ENCODE measurements at regions not wholly inside any gene's neighbourhood (a gene's known extent, or its start where the extent isn't known, plus 50 kb on each side); places are given as distances from the start of the nearest gene placed in this dataset.

GRCh38 chr3:36244728-36245127, 135.6 kb upstream of the STAC start:
- TF ChIP-seq, protein P1, sequence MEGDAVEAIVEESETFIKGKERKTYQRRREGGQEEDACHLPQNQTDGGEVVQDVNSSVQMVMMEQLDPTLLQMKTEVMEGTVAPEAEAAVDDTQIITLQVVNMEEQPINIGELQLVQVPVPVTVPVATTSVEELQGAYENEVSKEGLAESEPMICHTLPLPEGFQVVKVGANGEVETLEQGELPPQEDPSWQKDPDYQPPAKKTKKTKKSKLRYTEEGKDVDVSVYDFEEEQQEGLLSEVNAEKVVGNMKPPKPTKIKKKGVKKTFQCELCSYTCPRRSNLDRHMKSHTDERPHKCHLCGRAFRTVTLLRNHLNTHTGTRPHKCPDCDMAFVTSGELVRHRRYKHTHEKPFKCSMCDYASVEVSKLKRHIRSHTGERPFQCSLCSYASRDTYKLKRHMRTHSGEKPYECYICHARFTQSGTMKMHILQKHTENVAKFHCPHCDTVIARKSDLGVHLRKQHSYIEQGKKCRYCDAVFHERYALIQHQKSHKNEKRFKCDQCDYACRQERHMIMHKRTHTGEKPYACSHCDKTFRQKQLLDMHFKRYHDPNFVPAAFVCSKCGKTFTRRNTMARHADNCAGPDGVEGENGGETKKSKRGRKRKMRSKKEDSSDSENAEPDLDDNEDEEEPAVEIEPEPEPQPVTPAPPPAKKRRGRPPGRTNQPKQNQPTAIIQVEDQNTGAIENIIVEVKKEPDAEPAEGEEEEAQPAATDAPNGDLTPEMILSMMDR (IDR thresholded peaks at IDR 0.05; ENCODE audit: control insufficient read depth, insufficient read depth, low read depth, low read length, missing control alignments) = no peak
- no peak for DNase-seq (ENCODE audit: low read depth)
- H3K4me3 ChIP-seq (ENCODE audit: control insufficient read depth, low read depth, low read length) = no peak overlapping the region

DNA sequence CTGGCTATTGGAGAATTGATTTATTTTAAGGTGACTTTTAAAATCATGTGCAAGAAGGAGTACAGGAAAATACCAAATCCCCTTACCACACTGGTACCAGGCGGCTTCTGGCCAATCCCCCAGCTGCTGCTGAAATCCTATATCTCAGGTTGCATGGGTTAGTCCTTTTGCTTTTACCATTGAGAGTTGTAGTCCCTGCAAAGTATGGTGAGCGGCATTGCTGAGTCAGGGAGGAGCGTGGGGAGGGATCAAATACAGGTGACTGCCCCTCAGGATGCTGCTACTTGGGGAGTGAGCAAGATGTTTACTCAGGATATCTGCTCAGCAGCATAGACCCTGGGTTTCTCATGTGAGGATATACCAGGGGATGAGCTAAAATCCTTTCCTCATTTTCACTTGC, 131.9 kb upstream of the STAC start:
- DNase-seq (ENCODE audit: low read depth) = no peak
- TF ChIP-seq, protein P1 (IDR thresholded peaks at IDR 0.05; ENCODE audit: control insufficient read depth, insufficient read depth, low read depth, low read length, missing control alignments) = no peak
- H3K4me3 ChIP-seq (ENCODE audit: control insufficient read depth, low read depth, low read length) = no peak overlapping the region

DNA sequence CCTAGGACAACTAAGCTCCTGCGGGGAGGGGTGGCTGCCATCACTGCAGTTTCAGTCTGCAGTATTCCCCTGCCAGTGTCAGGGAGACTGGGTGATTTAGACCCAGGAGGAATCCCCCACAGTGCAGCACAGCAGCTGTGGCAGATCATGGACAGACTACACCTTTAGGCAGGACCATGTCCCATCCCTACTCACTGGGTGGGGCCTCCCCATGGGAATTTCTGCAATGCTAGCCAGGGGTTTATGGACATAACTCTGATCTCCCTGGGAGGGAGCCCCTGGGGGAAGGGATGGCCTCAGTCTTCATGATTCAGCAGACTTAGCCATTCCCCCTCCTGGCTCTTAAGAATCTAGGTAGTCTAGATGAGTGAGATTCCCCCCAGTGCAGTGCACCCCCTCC, 130.1 kb upstream of the STAC start:
- H3K4me3 ChIP-seq (ENCODE audit: control insufficient read depth, low read depth, low read length) = no peak overlapping the region
- no peak for DNase-seq (ENCODE audit: low read depth)
- TF ChIP-seq, protein P1 (IDR thresholded peaks at IDR 0.05; ENCODE audit: control insufficient read depth, insufficient read depth, low read depth, low read length, missing control alignments) = no peak

- TF ChIP-seq, protein P1 (IDR thresholded peaks at IDR 0.05; ENCODE audit: control insufficient read depth, insufficient read depth, low read depth, low read length, missing control alignments) = no peak
- no peak overlapping the region for H3K4me3 ChIP-seq (ENCODE audit: control insufficient read depth, low read depth, low read length)
- no peak for DNase-seq (ENCODE audit: low read depth)
These were observed 123.0 kb upstream of the STAC start for GRCh38 chr3:36257158-36257852.

DNA sequence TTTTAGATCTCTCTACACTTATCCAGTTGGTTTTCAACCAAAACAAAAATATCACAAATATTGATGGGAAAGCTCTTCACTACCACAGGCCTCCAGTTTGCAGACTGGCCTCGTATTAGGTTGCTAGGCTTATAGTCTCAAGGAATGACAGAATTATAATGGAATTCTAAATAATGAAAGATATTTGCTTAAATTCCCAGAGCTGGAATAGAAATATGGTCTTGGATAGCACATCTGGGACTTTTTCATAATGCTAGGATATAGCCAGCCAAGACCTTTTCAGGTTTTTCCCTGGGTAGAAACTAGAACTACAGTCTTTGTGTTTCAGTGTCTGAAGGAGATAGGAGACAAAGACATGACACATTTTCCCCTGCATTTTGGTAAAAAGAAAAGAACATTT, 121.9 kb upstream of the STAC start:
- no peak for DNase-seq (ENCODE audit: low read depth)
- no peak overlapping the region for H3K4me3 ChIP-seq (ENCODE audit: control insufficient read depth, low read depth, low read length)
- TF ChIP-seq, protein P1 (IDR thresholded peaks at IDR 0.05; ENCODE audit: control insufficient read depth, insufficient read depth, low read depth, low read length, missing control alignments) = no peak

GRCh38 chr3:36259580-36259979, 120.7 kb upstream of the STAC start:
- TF ChIP-seq, protein P1 (IDR thresholded peaks at IDR 0.05; ENCODE audit: control insufficient read depth, insufficient read depth, low read depth, low read length, missing control alignments) = no peak
- DNase-seq (ENCODE audit: low read depth) = no peak
- H3K4me3 ChIP-seq (ENCODE audit: control insufficient read depth, low read depth, low read length) = no peak overlapping the region
